Left renal cortex interstitium (tissue), 4 donors: ENCODE measurements at regions not wholly inside any gene's neighbourhood (a gene's known extent, or its start where the extent isn't known, plus 50 kb on each side); places are given as distances from the start of the nearest gene placed in this dataset.
A peak's percentile ranks its signal among the peaks of the same experiment; 100 is the strongest.

ENCODE experiments used
- DNase-seq, 4 donors: peaks; one replicate each; pipeline ENCODE4 v3.0.0-alpha.2; 2013; ENCODE audit warnings: low read depth in 4 of 4, low spot score in 2 of 4, missing footprints in 1 of 4

DNA sequence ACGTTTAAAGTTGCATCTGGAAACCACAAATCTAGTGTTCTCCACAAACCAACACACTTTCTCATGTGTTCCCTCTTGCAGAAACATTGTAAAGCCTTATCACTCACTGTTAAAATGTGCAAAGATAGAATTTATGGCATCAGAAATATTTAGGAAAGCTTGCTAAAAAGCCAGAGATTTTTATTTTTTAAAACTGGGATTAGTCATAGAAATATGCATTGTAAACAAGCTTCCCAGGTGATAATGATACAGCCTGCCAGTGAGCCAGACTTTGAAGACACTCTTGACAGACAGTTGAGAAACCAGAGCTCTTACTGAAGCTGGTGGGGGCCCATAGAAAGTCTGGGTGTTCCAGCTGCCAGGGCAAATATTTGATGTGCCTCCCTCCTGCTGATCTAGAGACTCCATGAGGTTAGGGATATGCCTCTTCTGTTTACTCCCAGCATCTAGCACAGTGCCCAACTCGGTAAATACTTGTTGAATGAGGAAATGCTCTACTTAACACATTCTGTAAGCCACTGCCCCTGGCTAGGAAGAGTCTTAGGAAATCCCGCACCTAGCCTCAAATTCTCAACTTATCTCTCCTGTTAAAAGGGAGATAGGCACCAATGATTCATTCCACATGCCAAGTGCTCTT lies 179.0 kb upstream of the RASGEF1B start:
- DNase-seq, result no peak

DNA sequence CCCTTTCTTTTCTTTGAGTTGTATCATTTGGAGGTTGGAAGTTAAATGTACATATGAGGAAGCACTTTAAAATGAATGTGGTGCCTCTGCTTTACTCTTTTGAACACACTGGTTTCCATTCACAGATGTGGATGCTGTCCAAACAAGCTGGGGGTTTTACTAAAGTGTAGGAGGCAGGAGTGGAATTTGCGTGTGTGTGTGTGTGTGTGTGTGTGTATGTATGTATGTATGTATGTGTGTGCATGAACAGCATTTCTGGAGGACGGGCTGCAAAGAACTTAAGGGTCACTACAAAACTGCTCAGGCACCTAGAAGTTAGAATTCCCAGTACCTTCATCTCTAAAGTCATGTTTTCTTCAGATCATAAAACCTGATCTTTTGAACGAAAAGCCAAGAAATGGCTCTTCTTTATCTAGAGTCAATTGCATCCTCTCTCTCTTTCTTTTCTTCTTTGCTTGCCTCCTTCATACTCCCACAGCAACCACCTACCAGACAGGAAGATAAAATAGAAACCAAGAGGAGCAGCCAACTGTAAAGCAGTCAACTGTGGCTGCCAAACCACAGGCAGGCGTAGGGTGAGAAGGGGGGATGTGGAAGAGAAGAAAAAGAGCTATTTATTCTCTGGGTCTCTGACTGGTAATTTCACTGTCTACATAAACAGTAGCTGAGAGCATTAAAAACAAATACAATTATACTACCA lies 177.0 kb upstream of the RASGEF1B start:
- DNase-seq, result no peak

DNA sequence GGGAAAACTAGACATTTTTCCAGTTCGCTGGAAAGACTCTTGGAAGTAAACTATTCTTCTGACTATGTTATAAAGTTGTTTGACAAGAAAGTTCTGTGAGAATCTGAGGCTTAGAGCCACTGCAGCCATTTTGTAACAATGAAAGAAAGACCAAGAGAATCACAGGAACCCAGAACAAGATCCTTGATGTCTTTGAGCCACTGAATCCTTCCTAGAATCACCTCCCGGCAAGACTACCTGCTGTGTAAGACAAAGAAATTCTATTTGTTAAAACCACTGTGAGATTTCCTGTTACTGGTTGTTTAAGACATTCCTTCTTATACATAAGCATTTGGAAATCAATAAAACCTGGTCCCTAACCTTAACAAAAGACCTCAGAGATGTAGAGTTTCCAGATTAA lies 175.7 kb upstream of the RASGEF1B start:
- no peak for DNase-seq

DNA sequence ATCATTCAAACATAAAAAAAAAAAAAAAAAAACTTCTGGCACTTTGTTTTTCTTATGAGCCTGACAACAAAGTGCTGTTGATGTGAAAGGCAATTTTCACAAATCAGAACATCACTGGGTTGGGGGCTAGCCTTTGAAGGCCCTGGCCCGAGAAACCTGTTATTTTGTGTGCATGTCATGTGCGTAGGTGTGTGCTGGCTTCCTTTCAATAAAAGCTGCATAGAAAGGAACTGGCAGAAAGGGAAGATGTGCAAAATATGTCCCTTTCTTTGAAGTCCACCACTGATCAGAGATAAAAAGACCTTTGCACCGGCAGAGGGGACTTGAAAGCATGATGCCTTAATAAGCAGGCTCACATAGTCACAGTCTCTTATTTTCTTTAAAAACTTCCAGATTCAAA lies 170.8 kb upstream of the RASGEF1B start:
- no peak for DNase-seq

DNA sequence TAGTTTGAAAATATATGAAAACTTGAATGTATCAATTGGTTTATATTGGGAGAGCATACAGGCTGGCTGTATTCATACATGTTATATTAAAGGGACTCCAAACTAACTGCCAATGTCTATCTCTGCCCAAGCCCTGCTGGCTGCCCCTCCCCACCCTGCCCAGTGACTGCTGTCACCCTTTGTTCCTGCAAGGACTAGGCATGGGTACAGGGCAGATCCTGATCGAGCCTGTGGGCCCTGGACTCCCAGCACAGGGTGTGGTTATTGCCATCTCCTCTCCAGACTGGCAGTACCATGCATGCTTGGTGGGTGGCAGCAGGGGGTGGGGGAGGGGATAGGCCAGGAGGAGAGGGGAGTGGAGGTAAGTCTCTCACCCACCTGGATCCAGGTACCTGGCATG lies 167.5 kb upstream of the RASGEF1B start:
- no peak for DNase-seq

DNA sequence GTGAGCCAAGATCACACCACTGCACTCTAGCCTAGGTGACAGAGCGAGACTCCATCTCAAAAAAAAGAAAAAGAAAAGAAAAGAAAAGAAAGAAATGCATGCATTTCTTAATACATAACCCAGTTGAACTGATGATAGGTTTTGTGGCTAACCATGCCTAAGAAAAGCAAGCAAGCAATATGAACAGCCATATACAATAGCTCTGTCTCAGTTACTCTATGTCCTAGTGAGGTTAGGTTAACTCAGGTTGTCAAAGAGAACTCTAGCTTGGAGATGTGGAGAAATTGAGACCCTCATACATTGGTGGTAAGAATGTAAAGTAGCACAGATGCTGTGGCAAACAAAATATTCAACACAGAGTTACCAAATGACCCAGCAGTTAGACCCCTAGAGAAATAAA lies 167.0 kb upstream of the RASGEF1B start:
- no peak for DNase-seq

DNA sequence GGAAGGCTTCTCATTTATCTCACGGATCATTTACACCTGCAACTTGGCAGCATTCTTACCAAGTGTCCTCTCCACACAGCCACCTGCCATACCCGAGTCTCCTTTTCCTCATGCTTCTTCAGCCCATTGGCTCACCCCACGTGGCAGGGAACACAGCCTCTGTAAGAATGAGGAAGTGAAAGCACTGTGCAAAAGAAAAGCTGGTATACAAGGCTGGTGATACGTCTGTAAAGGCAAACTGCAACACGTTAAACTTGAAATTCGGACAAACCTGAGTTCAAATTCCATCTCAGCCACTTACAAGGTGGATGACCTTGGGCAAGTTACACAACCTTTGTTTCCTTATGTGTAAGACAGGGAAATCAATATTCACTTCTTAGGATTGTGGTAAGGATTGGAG lies 164.0 kb upstream of the RASGEF1B start:
- no peak for DNase-seq

DNA sequence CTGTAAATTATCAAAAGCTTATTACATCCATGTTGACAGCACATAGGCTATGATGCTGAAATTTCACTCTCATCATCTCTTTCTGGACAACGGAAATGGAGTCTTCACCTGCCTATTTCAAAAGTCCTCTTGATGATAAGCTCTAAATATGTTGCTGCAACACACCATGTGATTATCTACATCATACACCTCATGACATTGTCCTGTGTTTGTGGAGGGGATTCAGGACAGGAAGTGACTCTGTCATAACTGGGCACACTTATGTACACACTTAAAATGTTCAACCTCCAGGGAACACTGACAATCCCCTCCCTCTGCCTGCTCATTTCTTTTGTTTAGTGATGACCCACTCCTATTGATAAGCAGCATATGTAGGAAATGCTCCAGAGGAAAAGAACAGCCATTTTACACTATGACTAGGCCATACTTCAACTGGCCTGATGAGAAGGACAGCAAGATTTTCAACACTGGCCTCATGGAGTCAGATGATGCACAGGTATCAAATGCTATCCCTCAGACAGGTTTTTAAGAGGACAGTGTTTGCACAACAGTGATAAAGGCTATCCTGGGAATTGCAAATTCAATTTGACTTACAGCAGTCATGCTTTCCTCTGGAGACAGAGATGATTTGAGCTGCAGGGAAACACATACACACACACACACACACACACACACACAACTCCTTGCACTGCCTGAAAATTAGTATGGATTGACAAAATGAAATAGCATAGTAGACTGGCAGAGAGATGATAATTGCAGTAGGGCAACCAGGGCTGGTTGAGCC lies 163.3 kb upstream of the RASGEF1B start:
- DNase-seq, result no peak

DNA sequence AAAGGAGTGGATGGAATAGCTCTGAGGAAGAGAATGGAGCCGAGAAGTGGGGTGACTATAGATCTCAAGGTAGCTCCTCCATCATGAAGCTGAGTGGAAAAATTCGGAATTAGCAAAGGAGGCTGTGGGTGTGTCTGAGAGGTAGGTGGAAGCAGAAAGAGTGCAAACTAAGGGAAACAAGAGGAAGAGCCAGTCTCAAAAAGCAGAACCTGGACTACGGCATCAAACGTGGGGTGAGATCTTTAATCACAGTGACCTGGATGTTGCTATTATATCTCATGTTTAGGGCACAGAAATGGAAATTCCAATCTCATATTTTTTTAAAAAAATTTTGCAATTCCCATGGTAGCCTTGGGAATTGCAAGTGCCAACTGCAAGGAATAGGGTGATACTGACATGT lies 162.5 kb upstream of the RASGEF1B start:
- DNase-seq, result no peak

DNA sequence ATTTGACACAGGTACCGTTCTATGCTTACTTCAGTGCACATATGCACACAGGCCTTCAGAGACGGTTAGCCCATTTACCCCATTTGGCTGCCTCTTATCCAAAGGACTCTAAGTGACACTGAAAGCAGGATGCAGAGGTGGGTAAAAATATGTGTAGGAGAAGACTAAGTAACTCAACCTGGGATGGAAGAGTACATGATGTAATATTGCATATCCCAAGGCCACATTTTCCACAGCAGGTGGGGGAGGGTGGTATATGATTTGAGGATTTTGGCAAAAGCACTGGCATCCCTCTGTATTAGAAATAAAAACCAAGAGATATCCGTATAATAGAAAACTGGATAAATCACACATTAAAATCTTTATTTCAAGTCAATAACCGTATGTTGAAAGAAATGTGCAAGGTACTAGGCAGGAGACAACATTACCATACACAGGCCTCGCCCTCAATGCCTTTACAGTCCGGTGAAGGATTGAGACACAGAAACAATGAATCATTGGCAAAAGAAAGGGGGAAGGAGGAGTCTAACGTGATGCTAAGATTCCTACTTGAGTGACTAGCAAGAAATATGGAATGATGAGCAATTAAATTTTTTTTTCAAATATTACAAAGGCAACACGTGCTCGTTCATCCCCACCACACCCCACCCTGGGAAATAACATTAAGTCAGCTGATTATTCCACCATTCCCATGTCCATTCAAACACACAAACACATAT lies 161.0 kb upstream of the RASGEF1B start:
- no peak for DNase-seq

DNA sequence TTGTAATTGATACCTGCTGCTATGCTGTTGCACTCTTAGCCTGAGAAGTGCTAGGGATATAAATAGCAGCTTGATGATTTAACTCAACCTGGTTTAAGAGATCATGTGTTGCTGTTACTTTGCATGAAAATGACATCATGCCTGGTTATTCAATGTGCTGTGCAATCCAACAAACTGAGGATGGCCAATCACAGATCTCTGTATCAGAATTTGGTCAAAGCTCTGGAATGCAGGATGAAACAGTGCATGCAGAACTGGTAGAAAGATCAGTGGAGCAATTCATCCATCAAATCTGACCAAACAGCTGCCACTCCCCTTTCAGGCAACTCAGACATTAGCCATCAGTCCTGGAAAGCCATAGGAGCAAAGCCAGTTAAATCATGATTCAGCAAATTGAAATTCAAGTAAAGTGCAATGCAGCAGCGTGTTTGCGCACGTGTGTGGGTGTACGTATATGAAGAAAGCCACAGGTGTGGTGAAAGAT lies 160.3 kb upstream of the RASGEF1B start:
- peak in 1 of 4 donors; percentile 20 for DNase-seq

DNA sequence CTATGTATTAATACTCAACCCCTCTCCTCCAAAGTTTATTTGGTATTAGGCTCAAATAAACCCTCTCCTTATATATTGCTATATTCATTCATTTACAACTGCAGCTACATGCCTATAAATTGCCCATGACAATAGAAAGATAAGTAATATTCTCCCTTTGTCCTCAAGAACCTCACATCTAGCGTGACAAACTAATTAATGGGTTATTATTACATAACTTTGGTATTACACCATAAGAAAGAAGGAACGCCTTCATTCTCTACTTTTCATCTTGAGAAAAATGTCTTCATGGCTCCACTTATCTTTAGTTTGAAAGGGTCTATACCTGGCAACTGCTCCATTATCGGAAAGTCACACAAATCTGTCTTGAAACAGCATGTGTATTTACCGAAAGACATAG lies 157.7 kb upstream of the RASGEF1B start:
- no peak for DNase-seq

DNA sequence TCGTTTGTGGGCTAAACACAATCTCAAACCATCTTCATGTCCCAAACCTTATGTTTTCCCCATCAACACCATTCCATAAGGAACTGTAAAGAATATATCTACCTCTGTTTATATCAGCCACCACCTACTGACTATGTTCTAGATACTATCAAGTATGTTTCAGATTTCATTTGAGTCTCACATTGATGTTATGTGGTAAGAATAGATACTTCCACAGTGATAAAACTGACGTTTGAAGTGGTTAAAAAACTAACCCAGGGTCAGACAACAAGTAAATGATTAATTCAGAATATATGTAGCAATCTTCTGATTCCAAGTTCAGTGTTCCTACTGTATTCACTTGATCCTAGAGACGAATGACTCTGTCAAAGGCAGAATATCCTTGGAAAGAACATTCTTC lies 156.8 kb upstream of the RASGEF1B start:
- no peak for DNase-seq

DNA sequence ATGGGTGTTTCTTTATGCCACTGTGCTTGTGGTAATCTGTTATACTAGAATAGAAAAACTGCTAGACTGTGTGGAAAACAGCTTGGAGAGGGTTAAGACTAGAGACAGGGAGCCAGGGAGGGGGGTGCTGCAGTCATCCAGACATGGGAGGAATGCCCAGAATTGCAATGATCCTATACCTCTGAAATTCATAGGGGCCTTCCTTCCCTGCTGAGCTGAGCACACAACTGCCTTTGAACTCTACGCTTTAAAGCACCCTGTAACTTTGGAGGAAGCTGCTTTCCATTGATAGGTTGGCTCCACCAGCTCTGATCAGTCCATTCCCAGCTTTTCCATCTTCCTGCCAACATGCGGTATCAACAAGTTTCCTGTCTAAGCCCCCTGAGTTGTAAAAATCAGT lies 155.9 kb upstream of the RASGEF1B start:
- no peak for DNase-seq

DNA sequence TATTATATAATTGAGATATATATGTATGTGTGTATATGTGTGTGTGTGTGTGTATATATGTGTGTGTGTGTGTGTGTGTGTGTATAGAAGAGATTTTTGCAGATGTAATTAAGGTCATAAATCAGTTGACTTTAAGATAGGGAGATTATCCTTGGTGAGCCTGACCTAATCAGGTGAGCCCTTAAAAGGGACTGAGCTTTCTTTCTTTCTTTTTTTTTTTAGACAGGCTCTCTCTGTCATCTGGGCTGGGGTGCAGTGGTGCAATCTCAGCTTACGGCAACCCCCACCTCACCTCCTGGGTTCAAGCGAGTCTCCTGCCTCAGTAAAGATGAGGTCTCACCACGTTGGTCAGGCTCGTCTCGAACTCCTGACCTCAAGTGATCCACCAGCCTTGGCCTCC lies 155.1 kb upstream of the RASGEF1B start:
- no peak for DNase-seq

DNA sequence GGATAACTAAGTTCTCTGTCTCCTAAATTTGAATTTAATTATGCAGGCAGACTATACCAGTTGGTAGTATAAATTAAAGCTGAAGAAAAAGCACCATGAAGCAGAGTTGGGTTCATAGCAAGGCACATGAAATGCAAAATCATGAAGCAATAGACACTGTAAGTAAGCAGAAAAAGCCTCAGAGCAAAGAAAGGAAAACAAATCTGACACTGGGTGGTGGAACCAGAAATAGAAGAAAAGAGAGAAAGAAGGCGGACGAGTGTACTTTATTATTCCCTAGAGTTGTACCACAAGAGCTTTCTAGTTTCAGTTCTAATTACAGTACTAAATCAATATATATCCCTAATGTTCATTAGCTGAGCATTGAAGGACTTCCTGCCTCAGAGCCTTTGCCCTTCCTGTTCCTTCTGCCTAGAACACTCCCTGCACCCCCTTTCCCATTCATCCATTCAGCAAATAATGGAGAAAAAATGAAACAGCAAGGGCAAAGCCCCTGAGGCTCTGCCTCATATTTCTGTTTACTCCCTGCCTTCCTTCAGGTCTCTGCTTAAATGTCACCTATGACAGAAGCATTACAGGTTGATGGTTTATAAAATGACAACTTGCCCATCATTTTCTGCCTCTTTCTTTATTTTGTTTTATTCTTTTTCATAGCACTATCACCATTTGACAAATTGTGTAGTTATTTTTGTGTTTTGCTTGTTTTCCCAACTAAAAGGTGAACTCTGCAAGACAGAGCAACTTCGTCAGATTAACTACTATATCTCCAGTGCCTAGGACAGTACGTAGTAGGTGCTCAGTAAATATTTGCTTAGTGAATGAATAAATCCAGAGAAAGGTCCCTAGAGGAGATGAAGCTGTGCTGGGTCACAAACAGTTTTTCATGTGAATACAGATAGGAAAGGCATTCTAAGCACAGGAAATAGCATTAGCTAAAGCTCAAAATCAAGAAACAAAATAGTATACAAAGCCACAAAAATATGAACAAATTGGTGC lies 154.0 kb upstream of the RASGEF1B start:
- DNase-seq, result no peak

DNA sequence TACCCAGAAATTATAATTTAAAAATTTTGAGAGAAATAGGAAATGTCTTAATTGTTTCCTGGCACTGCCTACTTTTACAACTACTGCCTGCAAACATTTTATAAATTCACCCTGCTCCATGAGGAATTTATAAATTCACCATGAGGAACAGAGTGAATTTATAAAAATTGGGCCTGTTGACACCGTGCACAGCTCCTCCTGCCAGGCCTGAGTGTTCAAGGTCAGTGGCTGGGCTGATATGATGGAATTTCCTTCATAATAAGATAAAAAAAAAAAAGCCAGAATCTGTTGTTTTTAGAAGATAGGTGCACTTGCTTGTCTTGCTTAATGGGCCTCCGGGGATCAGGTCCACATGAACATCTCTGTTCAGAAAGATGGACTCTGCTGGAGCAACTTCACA lies 151.7 kb upstream of the RASGEF1B start:
- no peak for DNase-seq

DNA sequence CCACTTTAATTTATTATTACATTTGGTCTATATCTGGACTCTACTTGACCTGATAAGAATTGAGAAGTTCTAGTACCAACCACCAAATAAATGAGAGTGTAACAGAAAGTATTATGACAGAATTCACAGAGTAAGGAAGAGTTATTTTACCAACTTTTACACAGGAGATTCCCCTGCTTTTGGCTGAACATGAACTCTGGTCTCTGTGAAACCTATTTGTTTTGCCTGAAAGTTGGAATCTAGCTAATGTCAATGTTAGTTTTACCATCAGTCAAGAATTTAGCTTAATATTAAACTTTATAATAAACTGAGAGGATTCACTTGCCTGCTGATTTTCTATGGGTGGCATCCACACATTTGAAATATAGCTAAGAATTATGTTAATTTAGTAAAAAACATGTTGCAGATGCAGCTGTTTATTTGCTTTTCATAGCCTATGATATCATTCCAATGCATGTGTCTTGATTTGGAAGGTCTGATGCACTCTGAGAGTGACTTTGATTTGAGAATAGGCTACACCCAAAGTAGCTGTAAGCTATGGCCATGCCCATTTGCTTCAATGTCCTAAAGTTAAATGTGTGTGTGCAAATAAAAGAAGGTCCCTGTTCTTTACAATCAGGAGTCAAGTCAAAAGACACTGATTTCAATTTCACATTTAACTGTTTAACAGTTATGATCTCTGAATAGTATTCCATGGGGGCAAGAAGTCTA lies 150.9 kb upstream of the RASGEF1B start:
- no peak for DNase-seq

DNA sequence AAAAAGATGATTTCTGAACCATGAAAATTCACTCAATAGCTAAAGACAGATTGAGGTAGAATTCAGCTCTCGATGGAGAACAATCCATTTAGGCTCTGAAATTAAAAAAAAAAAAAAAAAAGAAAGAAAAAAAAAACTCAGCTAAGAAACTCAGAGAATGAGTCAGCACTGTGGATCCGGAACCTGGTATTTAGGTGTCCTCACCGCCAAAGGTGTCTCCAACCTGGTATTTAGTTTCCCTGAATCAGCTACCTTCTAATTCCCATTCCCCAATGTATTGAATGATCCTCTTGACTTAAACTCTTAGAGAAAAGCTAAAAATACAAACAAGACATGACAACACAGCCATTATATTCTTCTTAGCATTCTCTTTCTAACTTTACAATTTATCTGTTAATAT lies 150.3 kb upstream of the RASGEF1B start:
- no peak for DNase-seq
